Mammary epithelial cell (primary cell): ENCODE measurements at regions not wholly inside any gene's neighbourhood (a gene's known extent, or its start where the extent isn't known, plus 50 kb on each side); places are given as distances from the start of the nearest gene placed in this dataset.

Source experiments
- CTCF ChIP-seq, 2 donors: IDR thresholded peaks in 1 of 2; conservative IDR thresholded peaks in 1 of 2; 2 replicates each; pipeline ENCODE4 v1.5.1; 2011 to 2012; ENCODE audit warnings: inconsistent platforms in 2 of 2, low read length in 2 of 2, mild to moderate bottlenecking in 2 of 2, control low read depth in 1 of 2, low read depth in 1 of 2; ENCODE audit not compliant: insufficient read depth in 1 of 2; ENCODE audit errors: extremely low read depth in 1 of 2
- EZH2 ChIP-seq: IDR thresholded peaks from 2 replicates; pipeline ENCODE4 v1.6.1; 2012; ENCODE audit warnings: low read length, inconsistent platforms, borderline replicate concordance

DNA sequence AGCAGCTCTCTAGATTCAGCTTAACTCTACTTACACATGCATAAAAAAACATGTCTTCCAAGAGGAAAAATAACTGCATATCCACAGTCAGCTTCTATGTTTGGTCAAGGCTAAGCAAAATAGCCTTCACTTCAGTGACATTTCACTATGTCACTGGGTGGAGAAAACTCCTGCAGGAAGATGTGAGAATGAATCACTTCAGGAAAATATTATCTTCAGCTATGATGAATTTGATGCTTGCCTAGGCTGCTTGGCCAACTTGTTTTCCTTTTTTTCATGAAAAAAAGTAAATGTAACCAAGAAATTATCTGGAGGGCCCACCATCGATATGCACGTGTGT is 143.0 kb upstream of the ZNF608 start:
- TF ChIP-seq CTCF (conservative IDR thresholded peaks at IDR 0.05 in 1 of 2, IDR thresholded peaks at IDR 0.05 in 1 of 2; ENCODE audit: extremely low read depth in 1 of 2, insufficient read depth in 1 of 2, low read depth in 1 of 2, low read length in 2 of 2) (no peak), EZH2 (no peak)
